SHP77 (cell line): ENCODE measurements at regions not wholly inside any gene's neighbourhood (a gene's known extent, or its start where the extent isn't known, plus 50 kb on each side); places are given as distances from the start of the nearest gene placed in this dataset.
A peak's percentile ranks its signal among the peaks of the same experiment; 100 is the strongest.

Source experiments
- DNase-seq, 2 experiments: peaks; one replicate each; lab custom pipeline; 2025; lab: John Stamatoyannopoulos, UW

GRCh38 chr2:122105877-122106206 is 350.4 kb downstream of the TSN start:
- no peak for DNase-seq

GRCh38 chr2:122108186-122108585 is 352.7 kb downstream of the TSN start:
- DNase-seq: no peak

- no peak for DNase-seq
These were observed 357.0 kb downstream of the TSN start for GRCh38 chr2:122112216-122113005.

DNA sequence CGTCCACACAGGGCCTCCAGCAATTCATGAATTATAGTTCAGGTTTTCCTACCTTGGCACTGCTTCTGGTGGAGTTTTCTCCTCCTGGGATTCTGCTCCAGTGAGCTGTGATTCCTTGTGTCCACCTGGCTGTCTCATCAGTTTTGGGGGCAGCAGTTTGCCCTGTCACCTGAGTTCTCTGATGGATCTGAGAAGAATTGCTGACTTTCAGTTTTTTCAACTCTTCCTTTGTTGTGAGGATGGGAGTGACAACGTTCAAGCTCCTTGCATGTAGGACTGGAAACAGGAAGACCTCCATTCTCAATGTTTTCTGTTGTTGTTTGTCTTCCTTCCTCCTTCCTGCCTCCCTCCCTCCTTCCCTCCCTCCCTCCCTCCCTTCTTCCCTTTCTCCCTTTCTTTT is 359.0 kb downstream of the TSN start:
- DNase-seq: no peak

DNA sequence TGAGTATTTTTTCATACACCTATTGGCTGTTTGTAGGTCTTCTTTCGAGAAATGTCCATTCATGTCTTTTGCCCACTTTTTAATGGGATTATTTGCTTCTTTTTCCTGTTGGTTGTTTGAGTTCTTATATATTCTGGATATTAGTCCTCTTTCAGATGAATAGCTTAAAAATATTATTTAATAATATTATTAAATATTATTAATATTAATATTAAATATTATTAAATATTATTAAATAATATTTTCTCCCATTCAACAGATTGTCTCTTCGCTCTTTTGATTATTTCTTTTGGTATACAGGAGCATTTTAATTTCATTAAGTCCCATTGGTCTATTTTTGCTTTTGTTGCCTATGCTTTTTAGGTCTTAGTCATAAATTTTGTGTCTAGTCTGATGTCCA is 361.9 kb downstream of the TSN start:
- DNase-seq: no peak

- no peak for DNase-seq
These were observed 373.9 kb downstream of the TSN start for GRCh38 chr2:122129399-122129798.

DNA sequence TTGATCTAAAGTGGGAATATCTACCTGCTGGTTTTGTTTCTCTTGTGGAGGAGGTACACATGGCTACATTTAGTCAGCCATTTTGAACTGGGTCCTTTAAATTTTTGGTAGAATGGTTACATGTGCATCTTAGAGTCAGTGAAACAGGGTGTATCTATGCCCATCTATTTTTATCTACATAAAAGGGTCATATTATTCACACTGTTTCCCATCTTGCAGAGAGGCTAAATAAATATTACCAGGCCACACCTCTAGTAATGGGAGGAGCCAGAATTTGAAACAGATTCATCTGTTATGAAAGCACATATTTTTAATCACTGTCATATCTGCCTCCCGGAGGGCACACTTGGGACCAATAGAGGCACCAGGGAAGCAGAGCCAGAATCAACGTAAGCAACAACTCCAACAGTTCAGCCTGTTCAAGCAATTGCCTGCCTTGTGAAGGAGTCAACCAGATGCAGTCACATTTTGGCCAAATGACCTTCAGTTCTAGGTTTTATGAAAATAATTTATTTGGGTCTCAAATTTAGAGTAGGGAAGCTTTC is 376.8 kb downstream of the TSN start:
- no peak for DNase-seq

DNA sequence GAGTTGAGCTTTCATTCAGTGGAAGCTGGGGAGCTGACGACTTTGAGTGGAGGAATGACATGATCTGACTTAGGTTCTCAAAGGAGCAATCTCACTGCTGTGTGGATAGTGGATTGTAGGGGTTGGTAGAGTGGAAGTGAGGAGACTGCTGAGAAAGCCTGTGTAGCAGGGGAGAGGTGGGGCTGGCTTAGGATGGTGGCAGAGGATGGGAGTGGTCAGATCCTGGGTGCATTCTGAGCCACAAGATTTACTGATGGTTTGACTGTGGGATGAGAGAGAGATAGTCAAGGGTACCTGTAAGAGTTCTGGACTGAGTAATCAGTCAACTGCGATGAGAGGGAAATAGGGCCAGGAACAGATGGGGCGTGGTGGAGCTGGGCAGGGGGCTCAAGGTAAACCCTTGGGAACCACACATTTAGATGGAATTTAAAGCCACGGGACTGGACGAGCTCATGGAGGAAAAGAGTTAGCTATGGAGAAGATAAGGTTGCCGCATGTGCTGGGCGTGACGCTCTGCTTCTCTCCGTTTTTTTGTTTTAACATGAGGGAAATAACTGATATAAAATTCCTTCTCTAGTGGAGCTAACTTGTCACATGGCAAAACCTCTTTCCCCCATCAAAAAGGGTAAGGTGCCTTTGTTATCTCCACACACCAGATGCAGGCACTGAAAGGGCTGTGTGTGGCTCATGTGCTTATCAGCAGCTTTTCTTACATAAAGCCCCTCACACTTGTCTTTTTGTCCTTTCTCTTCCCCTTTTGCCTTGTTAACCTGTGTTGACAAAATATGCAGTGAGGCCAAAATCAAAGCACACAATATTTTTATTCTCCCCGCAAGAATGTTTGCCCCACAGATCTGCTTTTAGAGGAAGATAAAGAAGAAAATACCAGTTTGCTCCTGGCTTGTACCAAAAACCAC is 379.8 kb downstream of the TSN start:
- no peak for DNase-seq

- DNase-seq: peak; percentile 22 to 29
These were observed 380.6 kb downstream of the TSN start for GRCh38 chr2:122136056-122136455.

GRCh38 chr2:122138561-122138960 is 383.1 kb downstream of the TSN start:
- DNase-seq: no peak

DNA sequence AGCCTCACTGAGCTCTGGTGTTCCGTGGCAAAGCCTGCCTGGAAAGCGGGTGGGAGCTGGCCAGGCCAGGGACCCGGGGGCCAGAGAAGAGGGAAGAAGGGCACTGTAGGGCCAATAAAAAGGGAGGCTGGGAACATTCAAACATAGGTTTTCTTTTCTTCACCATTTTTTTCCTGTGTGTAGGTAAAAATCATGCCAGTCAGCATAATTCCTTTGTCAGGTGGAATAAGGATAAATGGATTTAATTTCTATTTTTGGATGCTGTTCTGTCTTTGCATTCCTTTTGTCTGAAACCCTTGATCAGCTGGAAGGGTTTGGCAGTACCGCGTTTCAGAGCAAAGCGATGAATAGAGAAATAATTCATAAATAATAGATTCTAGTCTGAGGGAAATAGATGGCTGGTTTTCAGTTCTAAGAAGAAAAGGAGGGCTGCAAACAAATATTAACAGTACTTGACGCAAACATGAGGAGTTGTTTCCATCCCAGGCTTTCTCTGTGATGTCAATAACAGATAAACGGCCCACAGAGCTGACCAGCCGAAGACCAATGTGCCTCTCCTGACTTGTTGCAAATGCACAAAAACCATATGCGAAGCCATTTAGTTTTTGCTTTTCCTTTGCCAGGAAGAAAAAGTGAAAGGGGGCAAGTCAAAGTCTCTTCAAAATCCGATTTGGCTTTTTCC is 384.4 kb downstream of the TSN start:
- DNase-seq: no peak

DNA sequence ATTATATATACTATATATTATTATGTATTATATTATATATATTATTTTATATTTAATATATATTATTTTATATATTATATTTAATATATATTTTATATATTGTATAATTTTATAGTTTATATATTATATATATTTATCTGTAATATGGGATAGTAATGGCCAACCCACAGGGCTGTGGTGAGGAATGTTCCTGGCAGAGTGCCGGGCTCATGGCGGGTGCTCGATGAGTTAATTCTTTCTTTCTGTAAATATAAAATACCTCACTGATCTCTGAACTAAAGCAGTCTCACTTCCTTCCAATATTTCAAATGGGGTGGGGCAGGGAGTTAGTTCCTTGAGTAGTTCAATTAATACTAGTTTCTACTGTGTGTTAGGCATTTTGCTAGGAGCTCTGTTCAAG is 389.4 kb downstream of the TSN start:
- DNase-seq: no peak

DNA sequence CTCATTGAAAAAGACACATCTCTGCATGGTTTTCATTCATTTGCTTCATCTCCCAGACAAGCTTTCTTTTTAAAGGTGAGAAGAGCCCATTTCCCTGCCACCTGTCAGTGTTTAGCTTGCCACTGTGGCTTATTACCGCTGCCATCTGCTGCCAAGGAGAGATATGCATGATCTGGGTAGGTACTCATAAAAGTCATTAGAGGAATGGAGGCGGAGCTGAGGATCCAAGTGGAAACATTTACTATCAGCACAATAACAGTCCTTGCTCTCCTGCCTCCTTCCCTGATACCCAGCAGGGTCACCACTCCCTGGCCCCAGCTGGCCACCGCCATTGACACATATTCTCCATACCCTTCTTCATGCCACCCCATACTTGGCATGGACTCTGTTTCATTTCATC is 390.4 kb downstream of the TSN start:
- no peak for DNase-seq

- no peak for DNase-seq
These were observed 392.8 kb downstream of the TSN start for GRCh38 chr2:122148128-122148767.

- no peak for DNase-seq
These were observed 395.3 kb downstream of the TSN start for GRCh38 chr2:122150524-122151280.

GRCh38 chr2:122152571-122152970 is 397.1 kb downstream of the TSN start:
- DNase-seq: no peak

GRCh38 chr2:122156176-122156890 is 400.9 kb downstream of the TSN start:
- DNase-seq: no peak

- DNase-seq: no peak
These were observed 401.7 kb downstream of the TSN start for GRCh38 chr2:122157158-122157557.

GRCh38 chr2:122163617-122164016 is 408.2 kb downstream of the TSN start:
- DNase-seq: no peak

DNA sequence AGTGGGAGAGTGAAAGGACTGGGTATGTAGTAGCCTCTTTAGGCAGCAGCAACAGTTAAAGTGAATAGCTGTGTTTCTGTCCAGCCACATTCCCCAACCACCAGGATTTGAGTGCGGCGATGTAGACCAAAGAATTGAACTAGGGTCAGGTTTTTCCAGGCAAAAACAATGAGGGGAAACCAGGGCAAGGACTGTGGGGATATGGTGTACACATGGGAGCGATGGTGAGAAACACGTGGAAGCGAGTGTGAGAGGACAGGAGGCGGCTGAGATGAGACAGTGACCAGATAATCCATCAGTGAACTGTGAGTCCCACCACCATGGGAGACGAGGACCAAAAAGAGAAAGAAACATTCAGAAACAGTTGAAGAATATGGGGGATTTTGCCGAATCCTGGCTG is 409.5 kb downstream of the TSN start:
- no peak for DNase-seq

- DNase-seq: no peak
These were observed 411.4 kb downstream of the TSN start for GRCh38 chr2:122166820-122167219.
